ENCODE measurements at regions not wholly inside any gene's neighbourhood (a gene's known extent, or its start where the extent isn't known, plus 50 kb on each side); places are given as distances from the start of the nearest gene placed in this dataset.

GRCh38 chr6:90656325-90656724 lies 69.5 kb upstream of the MAP3K7 start (continued):
- TF ChIP-seq JUN (IDR thresholded peaks at IDR 0.05; ENCODE audit: low read depth, low read length) (no peak), CBX8 (IDR thresholded peaks at IDR 0.05; ENCODE audit: borderline replicate concordance, low read depth, low read length) (no peak), ZNF274 (IDR thresholded peaks at IDR 0.05; ENCODE audit: borderline replicate concordance, extremely low read depth, low read length) (no peak), SP2 (IDR thresholded peaks at IDR 0.05; ENCODE audit: low read length) (no peak), TEAD4 (IDR thresholded peaks at IDR 0.05; ENCODE audit: low read depth, low read length) (no peak), RAD21 (IDR thresholded peaks at IDR 0.05 in 1 of 2, conservative IDR thresholded peaks at IDR 0.05 in 1 of 2; ENCODE audit: low read depth in 2 of 2, low read length in 2 of 2) (no peak), BCL11A (IDR thresholded peaks at IDR 0.05; ENCODE audit: low read depth in 2 of 2, low read length in 2 of 2) (no peak), EGR1 (IDR thresholded peaks at IDR 0.05; ENCODE audit: borderline replicate concordance, low read depth, low read length) (no peak), NRF1 (IDR thresholded peaks at IDR 0.05; ENCODE audit: low read depth, low read length) (no peak), USF2 (IDR thresholded peaks at IDR 0.05; ENCODE audit: low read length) (no peak), JUND (IDR thresholded peaks at IDR 0.05; ENCODE audit: low read length) (no peak), CTBP2 (IDR thresholded peaks at IDR 0.05; ENCODE audit: borderline replicate concordance, insufficient read depth, insufficient read length, low read length) (no peak), POU5F1 (IDR thresholded peaks at IDR 0.05; ENCODE audit: low read depth, low read length) (no peak), CREB1 (IDR thresholded peaks at IDR 0.05) (no peak), MAFK (IDR thresholded peaks at IDR 0.05; ENCODE audit: low read depth, low read length) (no peak), TAF7 (optimal IDR thresholded peaks at IDR 0.05; ENCODE audit: borderline replicate concordance, low read depth, low read length) (no peak)

All from H1 (cell line).